ENCODE measurements at regions not wholly inside any gene's neighbourhood (a gene's known extent, or its start where the extent isn't known, plus 50 kb on each side); places are given as distances from the start of the nearest gene placed in this dataset.

DNA sequence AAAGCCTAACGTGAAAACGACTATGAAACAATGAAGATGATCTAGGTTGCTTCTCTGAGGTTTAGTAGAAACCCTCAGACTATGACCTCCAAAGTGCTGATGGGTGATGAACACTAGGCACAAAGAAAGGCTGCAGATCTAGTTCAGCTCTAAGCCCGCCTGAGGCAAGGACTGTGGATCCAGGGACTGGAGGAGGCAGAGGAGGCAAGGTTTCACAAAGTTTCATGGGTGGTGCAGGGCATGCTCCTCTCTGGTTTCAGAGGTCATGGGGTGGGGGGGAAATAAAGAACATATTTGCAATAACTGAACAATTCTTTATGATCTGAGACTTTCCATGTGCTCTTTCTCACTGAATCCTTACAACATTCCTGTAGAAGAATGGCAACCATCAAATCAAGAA lies 679.2 kb downstream of the NTRK3 start:
- Mint-ChIP-seq H3K4me1 (no peaks in the 10 kb centered on the region), H3K36me3 (no peaks in the 10 kb centered on the region), H3K9me3 (ENCODE audit: low read depth) (no peaks in the 10 kb centered on the region), H3K27ac (no peak overlapping the region), H3K4me3 (no peak overlapping the region), H3K27me3 (peaks cover 3% of the 10 kb centered on the region)
- ATAC-seq: no peak
- CTCF ChIA-PET: no interaction called here
- no peak for DNase-seq

- no peak overlapping the region for H3K27ac Mint-ChIP-seq
- ATAC-seq: no peak
- H3K27me3 Mint-ChIP-seq: peaks cover 3% of the 10 kb centered on the region
- CTCF ChIA-PET: no interaction called here
- no peaks in the 10 kb centered on the region for H3K36me3 Mint-ChIP-seq
- no peaks in the 10 kb centered on the region for H3K4me1 Mint-ChIP-seq
- H3K9me3 Mint-ChIP-seq (ENCODE audit: low read depth): no peaks in the 10 kb centered on the region
- H3K4me3 Mint-ChIP-seq: no peak overlapping the region
- DNase-seq: no peak
Observed at GRCh38 chr15:87576486-87577176, 679.9 kb downstream of the NTRK3 start.

DNA sequence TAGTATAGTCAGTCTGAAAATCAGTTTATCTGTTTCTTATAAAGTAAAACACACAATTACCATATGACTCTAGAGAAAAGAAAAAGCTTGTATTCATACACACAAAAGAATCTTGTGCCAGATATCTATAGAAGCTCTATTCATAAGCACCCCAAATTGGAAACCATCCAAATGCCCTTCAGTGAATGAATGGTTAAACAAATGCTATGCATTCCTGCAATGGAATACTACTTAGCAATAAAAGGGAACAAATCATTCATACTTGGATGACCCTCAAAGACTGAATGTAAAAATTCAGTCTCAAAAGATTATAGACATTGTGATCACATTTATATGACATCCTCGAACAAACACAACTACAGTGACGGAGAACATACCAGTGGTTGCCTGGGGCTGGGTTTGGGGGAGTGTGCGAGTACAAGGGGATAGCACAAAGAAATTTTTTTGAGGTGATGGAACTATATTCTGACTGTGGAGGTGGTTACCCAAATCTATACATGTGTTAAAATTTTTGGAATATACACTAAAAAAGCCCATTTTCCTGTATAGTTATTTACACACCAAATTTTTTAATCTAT lies 680.6 kb downstream of the NTRK3 start:
- Mint-ChIP-seq H3K4me1 (no peaks in the 10 kb centered on the region), H3K27me3 (peaks cover 3% of the 10 kb centered on the region), H3K9me3 (ENCODE audit: low read depth) (no peaks in the 10 kb centered on the region), H3K27ac (no peak overlapping the region), H3K4me3 (no peak overlapping the region), H3K36me3 (no peaks in the 10 kb centered on the region)
- DNase-seq (no peak), ATAC-seq (no peak)
- CTCF ChIA-PET: no interaction called here

- H3K36me3 Mint-ChIP-seq: no peaks in the 10 kb centered on the region
- no peak overlapping the region for H3K4me3 Mint-ChIP-seq
- H3K9me3 Mint-ChIP-seq (ENCODE audit: low read depth): no peaks in the 10 kb centered on the region
- DNase-seq (no peak), ATAC-seq (no peak)
- CTCF ChIA-PET: no interaction called here
- H3K4me1 Mint-ChIP-seq: peaks cover 4% of the 10 kb centered on the region
- H3K27ac Mint-ChIP-seq: no peak overlapping the region
- peaks cover 3% of the 10 kb centered on the region for H3K27me3 Mint-ChIP-seq
Observed at GRCh38 chr15:87573534-87573933, 683.0 kb downstream of the NTRK3 start.

DNA sequence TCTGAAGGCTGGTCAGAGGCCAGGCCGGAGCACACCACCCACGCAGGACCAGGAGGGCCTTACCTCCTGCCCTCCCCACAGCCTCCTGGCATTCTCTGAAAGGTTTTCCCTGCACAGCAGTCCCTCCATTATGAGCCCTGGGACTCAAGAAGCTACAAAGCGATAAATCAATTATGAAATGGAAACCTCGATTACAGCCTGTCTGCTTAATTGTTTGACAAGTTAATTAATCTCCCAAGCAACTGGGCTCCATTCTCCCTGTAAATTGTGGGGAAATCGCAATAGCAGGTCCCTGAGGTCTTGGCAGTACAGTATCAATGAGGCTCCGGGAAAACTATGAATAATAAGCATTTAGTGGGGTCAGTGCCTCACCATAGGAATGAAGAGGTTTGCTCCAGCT lies 683.5 kb downstream of the NTRK3 start:
- H3K9me3 Mint-ChIP-seq (ENCODE audit: low read depth): no peaks in the 10 kb centered on the region
- no peak overlapping the region for H3K27ac Mint-ChIP-seq
- no peaks in the 10 kb centered on the region for H3K36me3 Mint-ChIP-seq
- H3K4me3 Mint-ChIP-seq: no peak overlapping the region
- ATAC-seq (no peak), DNase-seq (no peak)
- CTCF ChIA-PET: no interaction called here
- H3K27me3 Mint-ChIP-seq: peaks cover 3% of the 10 kb centered on the region
- peaks cover 4% of the 10 kb centered on the region for H3K4me1 Mint-ChIP-seq

- H3K4me3 Mint-ChIP-seq: no peak overlapping the region
- CTCF ChIA-PET: no interaction called here
- no peaks in the 10 kb centered on the region for H3K36me3 Mint-ChIP-seq
- DNase-seq: no peak
- peaks cover 3% of the 10 kb centered on the region for H3K27me3 Mint-ChIP-seq
- H3K4me1 Mint-ChIP-seq: peaks cover 4% of the 10 kb centered on the region
- H3K9me3 Mint-ChIP-seq (ENCODE audit: low read depth): no peaks in the 10 kb centered on the region
- H3K27ac Mint-ChIP-seq: no peak overlapping the region
- ATAC-seq: no peak
Observed at GRCh38 chr15:87572381-87572910, 684.1 kb downstream of the NTRK3 start.

DNA sequence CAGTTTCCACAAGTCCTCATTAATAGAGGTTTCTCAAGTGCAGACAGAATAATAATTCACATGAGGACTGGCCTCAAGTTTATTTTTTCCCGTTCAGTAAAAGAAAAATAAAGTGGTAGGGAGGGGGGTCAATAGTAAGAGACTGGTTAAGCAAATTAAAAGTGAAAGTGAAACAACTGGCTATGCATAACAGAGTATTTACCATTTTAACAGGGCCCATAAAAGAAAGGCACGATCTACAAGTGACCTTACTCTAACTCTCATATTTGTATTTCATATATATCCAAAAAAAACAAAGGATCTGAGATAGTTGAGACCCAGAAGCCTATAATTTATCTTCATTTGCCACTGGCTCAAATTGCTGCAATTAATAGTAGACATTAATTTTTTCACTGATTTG lies 686.3 kb downstream of the NTRK3 start:
- peaks cover 4% of the 10 kb centered on the region for H3K4me1 Mint-ChIP-seq
- ATAC-seq (no peak), DNase-seq (no peak)
- no peak overlapping the region for H3K4me3 Mint-ChIP-seq
- H3K9me3 Mint-ChIP-seq (ENCODE audit: low read depth): no peaks in the 10 kb centered on the region
- H3K27ac Mint-ChIP-seq: no peak overlapping the region
- H3K36me3 Mint-ChIP-seq: no peaks in the 10 kb centered on the region
- no peaks in the 10 kb centered on the region for H3K27me3 Mint-ChIP-seq
- CTCF ChIA-PET: no interaction called here

- Mint-ChIP-seq H3K27ac (no peak overlapping the region), H3K27me3 (no peaks in the 10 kb centered on the region), H3K4me3 (no peak overlapping the region), H3K9me3 (ENCODE audit: low read depth) (no peaks in the 10 kb centered on the region), H3K4me1 (peaks cover 4% of the 10 kb centered on the region), H3K36me3 (no peaks in the 10 kb centered on the region)
- CTCF ChIA-PET: no interaction called here
- DNase-seq (no peak), ATAC-seq (no peak)
Observed at GRCh38 chr15:87569581-87569980, 687.0 kb downstream of the NTRK3 start.

- ATAC-seq (no peak), DNase-seq (no peak)
- Mint-ChIP-seq H3K27ac (no peak overlapping the region), H3K36me3 (no peaks in the 10 kb centered on the region), H3K27me3 (no peaks in the 10 kb centered on the region), H3K4me3 (no peak overlapping the region), H3K4me1 (peaks cover 4% of the 10 kb centered on the region), H3K9me3 (ENCODE audit: low read depth) (no peaks in the 10 kb centered on the region)
- CTCF ChIA-PET: no interaction called here
Observed at GRCh38 chr15:87567406-87568030, 689.0 kb downstream of the NTRK3 start.

DNA sequence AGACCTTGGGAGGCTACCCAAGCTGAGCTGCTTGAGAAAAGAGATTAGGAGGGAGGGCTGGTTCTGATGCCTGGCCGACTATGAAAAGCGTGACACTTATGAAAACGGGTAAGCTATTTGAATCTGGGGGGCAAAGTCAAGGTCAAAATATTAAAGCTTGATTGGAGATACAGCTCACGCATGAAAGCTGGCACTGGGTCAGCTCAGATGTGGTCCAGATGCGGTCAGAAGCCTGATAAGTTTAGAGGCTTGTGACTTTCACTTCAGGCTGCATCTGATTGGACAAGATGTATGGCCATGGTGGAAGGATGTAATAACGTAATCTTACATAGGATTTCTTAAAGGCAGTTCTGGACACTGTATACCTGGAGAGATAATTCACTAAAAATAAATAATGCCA lies 690.3 kb downstream of the NTRK3 start:
- CTCF ChIA-PET: no interaction called here
- Mint-ChIP-seq H3K9me3 (ENCODE audit: low read depth) (no peaks in the 10 kb centered on the region), H3K27me3 (peaks cover 3% of the 10 kb centered on the region), H3K4me3 (no peak overlapping the region), H3K27ac (no peak overlapping the region), H3K4me1 (peaks cover 4% of the 10 kb centered on the region), H3K36me3 (no peaks in the 10 kb centered on the region)
- no peak for DNase-seq
- no peak for ATAC-seq

DNA sequence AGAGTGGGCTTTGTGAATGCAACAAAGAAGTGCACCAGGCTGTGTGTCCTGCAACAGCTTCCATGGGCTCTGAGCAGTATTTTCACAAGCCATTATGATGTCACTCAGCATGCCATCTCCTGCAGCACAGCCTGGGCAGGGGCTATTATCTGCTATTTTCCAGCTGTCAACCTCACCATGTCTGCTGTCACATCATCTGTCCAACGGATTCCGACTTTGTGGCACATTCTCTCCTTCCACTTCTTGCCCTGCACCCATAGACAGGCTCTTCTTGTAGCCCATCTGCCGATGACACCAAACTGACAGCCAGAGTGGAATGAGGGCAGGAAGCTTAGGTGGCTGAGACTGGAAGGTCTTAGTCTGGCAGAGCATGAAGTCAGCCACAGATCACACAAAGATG lies 691.9 kb downstream of the NTRK3 start:
- no peak overlapping the region for H3K4me3 Mint-ChIP-seq
- peaks cover 3% of the 10 kb centered on the region for H3K27me3 Mint-ChIP-seq
- CTCF ChIA-PET: no interaction called here
- ATAC-seq (no peak), DNase-seq (no peak)
- H3K4me1 Mint-ChIP-seq: no peaks in the 10 kb centered on the region
- H3K36me3 Mint-ChIP-seq: no peaks in the 10 kb centered on the region
- H3K27ac Mint-ChIP-seq: no peak overlapping the region
- peaks cover 2% of the 10 kb centered on the region for H3K9me3 Mint-ChIP-seq (ENCODE audit: low read depth)

DNA sequence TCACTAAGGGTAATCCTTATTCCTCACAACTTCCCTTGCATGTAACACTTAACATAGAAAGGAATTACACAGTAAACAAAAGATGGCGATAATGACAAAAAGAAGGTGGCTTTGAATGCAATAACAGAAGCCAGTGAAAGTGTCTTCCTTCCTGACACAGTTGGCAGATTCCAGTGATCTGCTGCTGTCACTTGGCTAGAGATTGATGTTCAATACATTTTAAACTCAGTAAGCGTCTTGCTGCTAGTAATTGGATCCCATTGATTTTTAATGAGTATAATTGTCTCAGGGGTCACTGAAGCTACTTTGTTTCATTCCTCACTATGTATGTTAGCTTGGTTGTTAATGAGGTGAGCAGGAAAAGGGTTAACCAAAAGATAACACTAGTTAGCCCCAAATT lies 692.7 kb downstream of the NTRK3 start:
- Mint-ChIP-seq H3K27ac (no peak overlapping the region), H3K9me3 (ENCODE audit: low read depth) (peaks cover 2% of the 10 kb centered on the region), H3K36me3 (no peaks in the 10 kb centered on the region), H3K4me3 (no peak overlapping the region), H3K27me3 (peaks cover 3% of the 10 kb centered on the region), H3K4me1 (no peaks in the 10 kb centered on the region)
- ATAC-seq (no peak), DNase-seq (no peak)
- CTCF ChIA-PET: no interaction called here

- ATAC-seq (no peak), DNase-seq (no peak)
- Mint-ChIP-seq H3K27me3 (peaks cover 3% of the 10 kb centered on the region), H3K4me1 (no peaks in the 10 kb centered on the region), H3K4me3 (no peak overlapping the region), H3K9me3 (ENCODE audit: low read depth) (peaks cover 2% of the 10 kb centered on the region), H3K36me3 (no peaks in the 10 kb centered on the region), H3K27ac (no peak overlapping the region)
- CTCF ChIA-PET: no interaction called here
Observed at GRCh38 chr15:87562203-87562602, 694.3 kb downstream of the NTRK3 start.

DNA sequence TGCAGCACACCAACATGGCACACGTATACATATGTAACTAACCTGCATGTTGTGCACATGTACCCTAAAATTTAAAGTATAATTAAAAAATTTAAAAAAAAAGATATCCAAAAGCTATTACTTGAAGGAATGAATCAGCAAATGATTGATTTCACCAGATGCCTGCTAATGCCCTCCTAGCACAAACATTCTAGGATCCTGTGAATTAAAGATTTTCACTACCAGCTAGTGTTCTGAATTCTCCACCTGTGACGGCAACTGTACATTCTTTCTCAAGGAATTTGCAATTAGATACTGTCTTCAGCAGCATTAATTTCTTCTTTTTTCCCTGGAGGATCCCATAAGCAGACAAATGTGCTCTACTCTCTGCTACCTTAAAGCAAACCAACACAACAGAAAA lies 694.9 kb downstream of the NTRK3 start:
- Mint-ChIP-seq H3K4me3 (no peak overlapping the region), H3K27ac (no peak overlapping the region), H3K9me3 (ENCODE audit: low read depth) (peaks cover 2% of the 10 kb centered on the region), H3K27me3 (peaks cover 3% of the 10 kb centered on the region), H3K4me1 (no peaks in the 10 kb centered on the region), H3K36me3 (no peaks in the 10 kb centered on the region)
- CTCF ChIA-PET: no interaction called here
- ATAC-seq (no peak), DNase-seq (no peak)
